ENCODE measurements at regions not wholly inside any gene's neighbourhood (a gene's known extent, or its start where the extent isn't known, plus 50 kb on each side); places are given as distances from the start of the nearest gene placed in this dataset.

DNA sequence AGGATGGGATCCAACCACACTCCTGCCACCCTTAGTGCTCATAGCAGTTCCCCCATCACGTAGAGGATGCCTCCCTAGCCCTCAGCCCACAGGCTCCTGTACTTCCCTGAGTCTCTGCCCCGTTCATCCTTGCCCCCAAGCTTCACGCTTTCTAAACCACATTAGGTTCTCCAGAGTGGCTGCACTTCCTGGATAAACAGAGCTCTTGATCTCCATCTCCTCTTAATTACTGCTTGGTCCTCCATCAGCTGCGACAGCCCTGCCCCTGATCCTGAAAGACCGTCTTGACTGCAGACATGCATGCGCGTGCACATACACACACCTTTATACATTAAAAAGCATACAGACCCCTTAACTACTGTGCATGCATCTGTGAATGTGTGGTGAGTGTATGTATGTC, 530.0 kb downstream of the BCL11B start:
- no peak overlapping the region for H3K4me3 ChIP-seq (ENCODE audit: control insufficient read depth, low read depth, low read length)
- TF ChIP-seq, protein P1, sequence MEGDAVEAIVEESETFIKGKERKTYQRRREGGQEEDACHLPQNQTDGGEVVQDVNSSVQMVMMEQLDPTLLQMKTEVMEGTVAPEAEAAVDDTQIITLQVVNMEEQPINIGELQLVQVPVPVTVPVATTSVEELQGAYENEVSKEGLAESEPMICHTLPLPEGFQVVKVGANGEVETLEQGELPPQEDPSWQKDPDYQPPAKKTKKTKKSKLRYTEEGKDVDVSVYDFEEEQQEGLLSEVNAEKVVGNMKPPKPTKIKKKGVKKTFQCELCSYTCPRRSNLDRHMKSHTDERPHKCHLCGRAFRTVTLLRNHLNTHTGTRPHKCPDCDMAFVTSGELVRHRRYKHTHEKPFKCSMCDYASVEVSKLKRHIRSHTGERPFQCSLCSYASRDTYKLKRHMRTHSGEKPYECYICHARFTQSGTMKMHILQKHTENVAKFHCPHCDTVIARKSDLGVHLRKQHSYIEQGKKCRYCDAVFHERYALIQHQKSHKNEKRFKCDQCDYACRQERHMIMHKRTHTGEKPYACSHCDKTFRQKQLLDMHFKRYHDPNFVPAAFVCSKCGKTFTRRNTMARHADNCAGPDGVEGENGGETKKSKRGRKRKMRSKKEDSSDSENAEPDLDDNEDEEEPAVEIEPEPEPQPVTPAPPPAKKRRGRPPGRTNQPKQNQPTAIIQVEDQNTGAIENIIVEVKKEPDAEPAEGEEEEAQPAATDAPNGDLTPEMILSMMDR (conservative IDR thresholded peaks at IDR 0.05; ENCODE audit: control insufficient read depth, insufficient read depth, low read depth, low read length) = no peak

DNA sequence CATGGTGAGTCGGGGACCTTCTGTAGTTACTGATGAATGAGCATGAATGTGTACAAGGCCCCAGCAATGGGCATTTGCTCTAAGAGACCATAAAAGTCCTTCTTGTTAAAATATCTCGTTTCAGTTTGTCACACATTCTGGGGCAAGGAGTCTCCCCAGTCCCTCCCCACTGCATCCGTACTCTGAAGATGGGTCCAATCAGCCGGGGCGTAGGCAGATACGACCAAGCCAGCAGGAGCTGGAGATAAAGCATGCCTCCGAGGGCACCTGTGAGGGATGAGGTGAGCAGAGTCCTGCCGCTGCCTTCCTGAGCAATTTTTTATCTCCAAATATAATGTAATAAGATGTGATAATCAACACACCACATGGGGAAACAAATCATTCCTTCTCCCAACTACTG, 528.5 kb downstream of the BCL11B start:
- TF ChIP-seq, protein P1 (conservative IDR thresholded peaks at IDR 0.05; ENCODE audit: control insufficient read depth, insufficient read depth, low read depth, low read length) = no peak
- H3K4me3 ChIP-seq (ENCODE audit: control insufficient read depth, low read depth, low read length) = no peak overlapping the region
- no peak for DNase-seq (ENCODE audit: low read depth)

More for the DNA sequence above, 530.0 kb downstream of the BCL11B start:
- no peak for DNase-seq (ENCODE audit: low read depth)

DNA sequence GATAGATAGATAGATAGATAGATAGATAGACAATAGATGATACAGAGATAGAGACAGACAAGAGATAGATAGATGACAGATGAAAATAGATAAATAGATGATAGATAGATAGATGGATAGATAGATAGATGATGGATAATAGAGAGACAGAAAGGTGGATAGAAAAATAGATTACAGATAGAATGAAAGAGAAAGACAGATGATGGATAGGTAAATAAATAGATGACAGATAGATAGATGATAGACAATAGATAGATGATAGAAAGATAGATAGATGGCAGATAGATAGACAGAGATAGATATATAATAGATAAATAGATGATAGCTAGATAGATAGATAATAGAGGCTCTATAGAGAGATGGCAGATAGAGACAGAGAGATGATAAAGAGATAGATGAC, 523.0 kb downstream of the BCL11B start:
- TF ChIP-seq, protein P1 (conservative IDR thresholded peaks at IDR 0.05; ENCODE audit: control insufficient read depth, insufficient read depth, low read depth, low read length) = no peak
- H3K4me3 ChIP-seq (ENCODE audit: control insufficient read depth, low read depth, low read length) = no peak overlapping the region
- DNase-seq (ENCODE audit: low read depth) = no peak

DNA sequence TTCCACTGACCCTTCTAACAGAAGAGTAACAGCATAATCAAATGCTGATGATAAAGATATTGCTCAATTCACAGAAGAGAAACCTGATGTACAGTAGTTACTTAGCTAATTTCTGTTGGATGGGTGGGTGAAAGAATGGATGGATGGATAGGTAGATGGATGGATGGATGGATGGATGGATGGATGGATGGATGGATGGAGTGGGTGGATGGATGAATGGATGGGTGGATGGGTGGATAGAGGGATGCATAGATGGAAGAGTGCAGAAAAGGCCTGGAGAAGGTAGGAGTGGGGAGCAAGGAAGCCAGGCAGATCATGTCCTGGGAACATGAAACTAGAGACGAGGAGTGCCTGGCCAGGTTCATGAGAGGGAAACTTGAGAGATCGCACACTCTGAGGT, 520.9 kb downstream of the BCL11B start:
- DNase-seq (ENCODE audit: low read depth) = no peak

DNA sequence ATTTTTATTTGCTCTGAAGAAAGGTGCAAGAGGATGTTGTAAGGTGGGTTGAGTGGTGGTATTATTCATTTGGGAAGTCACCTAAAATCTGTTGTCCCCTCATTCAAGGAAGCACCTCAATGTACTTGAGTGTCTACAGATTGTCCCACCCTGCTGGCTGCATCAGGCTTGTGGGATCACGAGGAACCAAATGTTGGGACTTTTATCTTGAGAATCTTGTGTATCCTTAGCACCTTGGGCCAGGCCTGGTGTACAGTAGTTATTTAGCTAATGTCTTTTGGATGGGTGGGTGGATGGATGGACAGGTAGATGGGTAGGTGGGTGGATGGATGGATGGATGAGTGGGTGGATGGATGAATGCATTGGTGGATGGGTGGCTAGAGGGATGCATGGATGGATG, 519.3 kb downstream of the BCL11B start:
- TF ChIP-seq, protein P1 (conservative IDR thresholded peaks at IDR 0.05; ENCODE audit: control insufficient read depth, insufficient read depth, low read depth, low read length) = no peak
- no peak for DNase-seq (ENCODE audit: low read depth)
- H3K4me3 ChIP-seq (ENCODE audit: control insufficient read depth, low read depth, low read length) = no peak overlapping the region

More for the DNA sequence above, 520.9 kb downstream of the BCL11B start:
- H3K4me3 ChIP-seq (ENCODE audit: control insufficient read depth, low read depth, low read length) = no peak overlapping the region
- TF ChIP-seq, protein P1 (conservative IDR thresholded peaks at IDR 0.05; ENCODE audit: control insufficient read depth, insufficient read depth, low read depth, low read length) = no peak

DNA sequence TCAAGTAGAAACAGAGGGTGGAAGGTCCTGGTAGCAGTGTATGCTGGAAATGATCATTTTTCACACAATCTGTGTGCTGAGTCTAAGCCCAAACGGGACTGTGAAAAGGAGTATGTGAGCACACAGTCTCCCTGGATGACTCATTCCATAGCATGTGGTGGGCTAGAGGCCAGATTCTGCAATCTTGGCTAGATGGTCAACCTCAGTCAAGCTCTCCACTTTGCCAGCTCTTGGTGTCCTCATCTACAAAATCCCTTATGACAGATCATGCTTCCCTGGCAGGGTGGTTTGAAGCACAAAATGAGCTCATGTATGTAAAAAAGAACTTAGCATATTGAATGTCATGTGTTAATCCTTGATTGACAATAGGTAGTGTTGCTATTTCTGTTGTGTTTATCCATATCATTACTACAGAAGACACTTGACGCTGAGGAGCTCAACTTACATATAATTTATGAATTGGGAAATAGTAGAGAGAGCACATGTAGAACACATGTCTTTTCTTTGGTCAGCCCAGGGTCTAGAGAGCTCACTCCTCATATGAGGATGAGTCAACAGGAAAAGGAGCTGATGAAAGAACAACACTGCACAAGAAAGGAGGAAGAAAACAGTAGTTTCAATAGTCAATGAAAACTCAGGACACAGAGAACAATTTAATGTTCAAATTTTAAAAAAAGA, 517.5 kb downstream of the BCL11B start:
- TF ChIP-seq, protein P1 (conservative IDR thresholded peaks at IDR 0.05; ENCODE audit: control insufficient read depth, insufficient read depth, low read depth, low read length) = no peak
- no peak overlapping the region for H3K4me3 ChIP-seq (ENCODE audit: control insufficient read depth, low read depth, low read length)
- DNase-seq (ENCODE audit: low read depth) = peak; percentile 18

Measured in fibroblast of mammary gland (primary cell).